ENCODE measurements at regions not wholly inside any gene's neighbourhood (a gene's known extent, or its start where the extent isn't known, plus 50 kb on each side); places are given as distances from the start of the nearest gene placed in this dataset.

- no peaks in the 10 kb centered on the region for H3K4me1 ChIP-seq (ENCODE audit: insufficient read depth, low read length)
- ChIA-PET POLR2A (no interaction called here), CTCF (ENCODE audit: low intra/inter-chr PET ratio, low total read pairs) (interaction anchor here (4.0 kb wide), 1 partner anchor 114 kb away, joined by 17 read pairs; no protein-coding TSS in a partner anchor)
- no peak overlapping the region for H3K4me2 ChIP-seq (ENCODE audit: low read depth, low read length)
- no peaks in the 10 kb centered on the region; a peak in 1 of 5 replicates for H3K27me3 ChIP-seq (ENCODE audit: control insufficient read depth in 1 of 2, insufficient read depth in 2 of 2, low read length in 2 of 2)
- H4K20me1 ChIP-seq (ENCODE audit: insufficient read depth, low read length) = no peaks in the 10 kb centered on the region
- no peaks in the 10 kb centered on the region for H3K9me3 ChIP-seq (ENCODE audit: low read length)
- ATAC-seq (no peak), FAIRE-seq (no peak), DNase-seq (ENCODE audit: low spot score) (no peak)
- BruUV-seq (replicated peaks) = no TSS peak
- H3K9ac ChIP-seq (ENCODE audit: insufficient read depth, low read depth, low read length) = no peak overlapping the region
- intact Hi-C loops (cut with micrococcal nuclease; ENCODE audit: unreplicated experiment) = no loop called here
- no peaks in the 10 kb centered on the region for H3K36me3 ChIP-seq (replicated peaks in 1 of 2; ENCODE audit: control insufficient read depth in 1 of 2, insufficient read depth in 2 of 2, low read length in 2 of 2)
- H2AFZ ChIP-seq (ENCODE audit: low read length) = no peak overlapping the region
- H3K4me3 ChIP-seq (replicated peaks in 1 of 3; ENCODE audit: insufficient read depth in 1 of 3, low read depth in 2 of 3, low read length in 3 of 3) = no peak overlapping the region
- TF ChIP-seq, protein P1, sequence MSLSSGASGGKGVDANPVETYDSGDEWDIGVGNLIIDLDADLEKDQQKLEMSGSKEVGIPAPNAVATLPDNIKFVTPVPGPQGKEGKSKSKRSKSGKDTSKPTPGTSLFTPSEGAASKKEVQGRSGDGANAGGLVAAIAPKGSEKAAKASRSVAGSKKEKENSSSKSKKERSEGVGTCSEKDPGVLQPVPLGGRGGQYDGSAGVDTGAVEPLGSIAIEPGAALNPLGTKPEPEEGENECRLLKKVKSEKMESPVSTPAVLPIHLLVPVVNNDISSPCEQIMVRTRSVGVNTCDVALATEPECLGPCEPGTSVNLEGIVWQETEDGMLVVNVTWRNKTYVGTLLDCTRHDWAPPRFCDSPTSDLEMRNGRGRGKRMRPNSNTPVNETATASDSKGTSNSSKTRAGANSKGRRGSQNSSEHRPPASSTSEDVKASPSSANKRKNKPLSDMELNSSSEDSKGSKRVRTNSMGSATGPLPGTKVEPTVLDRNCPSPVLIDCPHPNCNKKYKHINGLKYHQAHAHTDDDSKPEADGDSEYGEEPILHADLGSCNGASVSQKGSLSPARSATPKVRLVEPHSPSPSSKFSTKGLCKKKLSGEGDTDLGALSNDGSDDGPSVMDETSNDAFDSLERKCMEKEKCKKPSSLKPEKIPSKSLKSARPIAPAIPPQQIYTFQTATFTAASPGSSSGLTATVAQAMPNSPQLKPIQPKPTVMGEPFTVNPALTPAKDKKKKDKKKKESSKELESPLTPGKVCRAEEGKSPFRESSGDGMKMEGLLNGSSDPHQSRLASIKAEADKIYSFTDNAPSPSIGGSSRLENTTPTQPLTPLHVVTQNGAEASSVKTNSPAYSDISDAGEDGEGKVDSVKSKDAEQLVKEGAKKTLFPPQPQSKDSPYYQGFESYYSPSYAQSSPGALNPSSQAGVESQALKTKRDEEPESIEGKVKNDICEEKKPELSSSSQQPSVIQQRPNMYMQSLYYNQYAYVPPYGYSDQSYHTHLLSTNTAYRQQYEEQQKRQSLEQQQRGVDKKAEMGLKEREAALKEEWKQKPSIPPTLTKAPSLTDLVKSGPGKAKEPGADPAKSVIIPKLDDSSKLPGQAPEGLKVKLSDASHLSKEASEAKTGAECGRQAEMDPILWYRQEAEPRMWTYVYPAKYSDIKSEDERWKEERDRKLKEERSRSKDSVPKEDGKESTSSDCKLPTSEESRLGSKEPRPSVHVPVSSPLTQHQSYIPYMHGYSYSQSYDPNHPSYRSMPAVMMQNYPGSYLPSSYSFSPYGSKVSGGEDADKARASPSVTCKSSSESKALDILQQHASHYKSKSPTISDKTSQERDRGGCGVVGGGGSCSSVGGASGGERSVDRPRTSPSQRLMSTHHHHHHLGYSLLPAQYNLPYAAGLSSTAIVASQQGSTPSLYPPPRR (CRISPR knock-in tag; IDR thresholded peaks at IDR 0.05; ENCODE audit: borderline replicate concordance) = no peak
- TF ChIP-seq ZNF552 (CRISPR knock-in tag; IDR thresholded peaks at IDR 0.05; ENCODE audit: borderline replicate concordance) (no peak), SIX1 (CRISPR knock-in tag; IDR thresholded peaks at IDR 0.05; ENCODE audit: borderline replicate concordance) (no peak), CC2D1A (CRISPR knock-in tag; IDR thresholded peaks at IDR 0.05) (no peak), ZNF543 (CRISPR knock-in tag; IDR thresholded peaks at IDR 0.05) (no peak), KLF16 (CRISPR knock-in tag; IDR thresholded peaks at IDR 0.05) (no peak)
- TF ChIP-seq, protein P2, sequence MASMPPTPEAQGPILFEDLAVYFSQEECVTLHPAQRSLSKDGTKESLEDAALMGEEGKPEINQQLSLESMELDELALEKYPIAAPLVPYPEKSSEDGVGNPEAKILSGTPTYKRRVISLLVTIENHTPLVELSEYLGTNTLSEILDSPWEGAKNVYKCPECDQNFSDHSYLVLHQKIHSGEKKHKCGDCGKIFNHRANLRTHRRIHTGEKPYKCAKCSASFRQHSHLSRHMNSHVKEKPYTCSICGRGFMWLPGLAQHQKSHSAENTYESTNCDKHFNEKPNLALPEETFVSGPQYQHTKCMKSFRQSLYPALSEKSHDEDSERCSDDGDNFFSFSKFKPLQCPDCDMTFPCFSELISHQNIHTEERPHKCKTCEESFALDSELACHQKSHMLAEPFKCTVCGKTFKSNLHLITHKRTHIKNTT (CRISPR knock-in tag; IDR thresholded peaks at IDR 0.05) = no peak
- TF ChIP-seq, protein P3, sequence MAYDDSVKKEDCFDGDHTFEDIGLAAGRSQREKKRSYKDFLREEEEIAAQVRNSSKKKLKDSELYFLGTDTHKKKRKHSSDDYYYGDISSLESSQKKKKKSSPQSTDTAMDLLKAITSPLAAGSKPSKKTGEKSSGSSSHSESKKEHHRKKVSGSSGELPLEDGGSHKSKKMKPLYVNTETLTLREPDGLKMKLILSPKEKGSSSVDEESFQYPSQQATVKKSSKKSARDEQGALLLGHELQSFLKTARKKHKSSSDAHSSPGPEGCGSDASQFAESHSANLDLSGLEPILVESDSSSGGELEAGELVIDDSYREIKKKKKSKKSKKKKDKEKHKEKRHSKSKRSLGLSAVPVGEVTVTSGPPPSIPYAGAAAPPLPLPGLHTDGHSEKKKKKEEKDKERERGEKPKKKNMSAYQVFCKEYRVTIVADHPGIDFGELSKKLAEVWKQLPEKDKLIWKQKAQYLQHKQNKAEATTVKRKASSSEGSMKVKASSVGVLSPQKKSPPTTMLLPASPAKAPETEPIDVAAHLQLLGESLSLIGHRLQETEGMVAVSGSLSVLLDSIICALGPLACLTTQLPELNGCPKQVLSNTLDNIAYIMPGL (CRISPR knock-in tag; IDR thresholded peaks at IDR 0.05; ENCODE audit: borderline replicate concordance in 1 of 2, low read depth in 1 of 2) = no peak
- TF ChIP-seq, protein P4, sequence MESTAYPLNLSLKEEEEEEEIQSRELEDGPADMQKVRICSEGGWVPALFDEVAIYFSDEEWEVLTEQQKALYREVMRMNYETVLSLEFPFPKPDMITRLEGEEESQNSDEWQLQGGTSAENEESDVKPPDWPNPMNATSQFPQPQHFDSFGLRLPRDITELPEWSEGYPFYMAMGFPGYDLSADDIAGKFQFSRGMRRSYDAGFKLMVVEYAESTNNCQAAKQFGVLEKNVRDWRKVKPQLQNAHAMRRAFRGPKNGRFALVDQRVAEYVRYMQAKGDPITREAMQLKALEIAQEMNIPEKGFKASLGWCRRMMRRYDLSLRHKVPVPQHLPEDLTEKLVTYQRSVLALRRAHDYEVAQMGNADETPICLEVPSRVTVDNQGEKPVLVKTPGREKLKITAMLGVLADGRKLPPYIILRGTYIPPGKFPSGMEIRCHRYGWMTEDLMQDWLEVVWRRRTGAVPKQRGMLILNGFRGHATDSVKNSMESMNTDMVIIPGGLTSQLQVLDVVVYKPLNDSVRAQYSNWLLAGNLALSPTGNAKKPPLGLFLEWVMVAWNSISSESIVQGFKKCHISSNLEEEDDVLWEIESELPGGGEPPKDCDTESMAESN (CRISPR knock-in tag; conservative IDR thresholded peaks at IDR 0.05) = no peak
- TF ChIP-seq, protein P5, sequence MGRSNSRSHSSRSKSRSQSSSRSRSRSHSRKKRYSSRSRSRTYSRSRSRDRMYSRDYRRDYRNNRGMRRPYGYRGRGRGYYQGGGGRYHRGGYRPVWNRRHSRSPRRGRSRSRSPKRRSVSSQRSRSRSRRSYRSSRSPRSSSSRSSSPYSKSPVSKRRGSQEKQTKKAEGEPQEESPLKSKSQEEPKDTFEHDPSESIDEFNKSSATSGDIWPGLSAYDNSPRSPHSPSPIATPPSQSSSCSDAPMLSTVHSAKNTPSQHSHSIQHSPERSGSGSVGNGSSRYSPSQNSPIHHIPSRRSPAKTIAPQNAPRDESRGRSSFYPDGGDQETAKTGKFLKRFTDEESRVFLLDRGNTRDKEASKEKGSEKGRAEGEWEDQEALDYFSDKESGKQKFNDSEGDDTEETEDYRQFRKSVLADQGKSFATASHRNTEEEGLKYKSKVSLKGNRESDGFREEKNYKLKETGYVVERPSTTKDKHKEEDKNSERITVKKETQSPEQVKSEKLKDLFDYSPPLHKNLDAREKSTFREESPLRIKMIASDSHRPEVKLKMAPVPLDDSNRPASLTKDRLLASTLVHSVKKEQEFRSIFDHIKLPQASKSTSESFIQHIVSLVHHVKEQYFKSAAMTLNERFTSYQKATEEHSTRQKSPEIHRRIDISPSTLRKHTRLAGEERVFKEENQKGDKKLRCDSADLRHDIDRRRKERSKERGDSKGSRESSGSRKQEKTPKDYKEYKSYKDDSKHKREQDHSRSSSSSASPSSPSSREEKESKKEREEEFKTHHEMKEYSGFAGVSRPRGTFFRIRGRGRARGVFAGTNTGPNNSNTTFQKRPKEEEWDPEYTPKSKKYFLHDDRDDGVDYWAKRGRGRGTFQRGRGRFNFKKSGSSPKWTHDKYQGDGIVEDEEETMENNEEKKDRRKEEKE (IDR thresholded peaks at IDR 0.05) = no peak
- H3K79me2 ChIP-seq (ENCODE audit: insufficient read depth, low read length) = no peaks in the 10 kb centered on the region
- 0% methylated on average over 2 of the region's 2 CpGs for WGBS (ENCODE audit: low lambda C conversion rate)
- no peak overlapping the region for H3K27ac ChIP-seq (ENCODE audit: extremely low read length, insufficient read depth, low read length)
- in situ Hi-C loops (cut with HindIII; ENCODE audit: extremely low pct_ligation_motif_present, low pct_unique_long_range_greater_than_20kb) = loop anchor here (25.0 kb wide), 1 partner anchor 333 kb away; no protein-coding TSS in a partner anchor
These were observed 362.2 kb upstream of the ROPN1 start for GRCh38 chr3:124354150-124354549.

Data from HepG2 (cell line).